Endothelial cell of umbilical vein (primary cell): ENCODE measurements at regions not wholly inside any gene's neighbourhood (a gene's known extent, or its start where the extent isn't known, plus 50 kb on each side); places are given as distances from the start of the nearest gene placed in this dataset.

Experiments
- BruUV-seq: library from RNA; stranded (reverse); fragments of 400-500 nt; replicated peaks from 2 replicates; lab custom pipeline; 2021; lab: Mats Ljungman, UMichigan
- CTCF ChIA-PET: fragments of 300-600, 350-600 bp; sonication (Branson Sonifier 250); formaldehyde crosslinking; loops from one replicate; lab custom pipeline; 2021; ENCODE audit warnings: antibody characterized with exemption, inconsistent platforms; lab: Charles Lee
- POLR2A ChIA-PET: fragments of 300-600, 350-600 bp; sonication (Branson Sonifier 250); formaldehyde crosslinking; loops from one replicate; lab custom pipeline; 2021; ENCODE audit warnings: antibody characterized with exemption, inconsistent platforms; lab: Charles Lee
- DNase-seq: peaks from one replicate; pipeline ENCODE4 v3.0.0-alpha.2; 2011; ENCODE audit warnings: low read depth, low spot score
- FAIRE-seq: peaks from 2 replicates; lab custom pipeline; 2011; peaks lifted over from hg19 to GRCh38; lab: Jason Lieb, UNC
- H2AFZ ChIP-seq: 2 replicates; pipeline ENCODE4 v1.6.0; 2012; ENCODE audit warnings: low read depth, low read length, control low read depth, inconsistent platforms
- H3K27ac ChIP-seq: 2 replicates; pipeline ENCODE4 v1.5.1; 2011; ENCODE audit warnings: low read depth, mild to moderate bottlenecking, control low read depth, low read length, moderate library complexity; ENCODE audit not compliant: insufficient read depth
- H3K27me3 ChIP-seq, 2 experiments: 2 replicates each; pipeline versions ENCODE4 v1.6.0 to v1.6.1; 2011; ENCODE audit warnings: low read length in 2 of 2, mixed read lengths in 1 of 2; ENCODE audit not compliant: control insufficient read depth in 2 of 2, insufficient read depth in 2 of 2
- H3K36me3 ChIP-seq, 2 experiments: 2 replicates in 1 of 2; 3 replicates in 1 of 2; pipeline ENCODE4 v1.5.1; 2011; ENCODE audit warnings: low read length in 2 of 2, mild to moderate bottlenecking in 1 of 2, moderate library complexity in 1 of 2; ENCODE audit not compliant: control insufficient read depth in 2 of 2, insufficient read depth in 2 of 2; ENCODE audit errors: extremely low read depth in 1 of 2
- H3K4me1 ChIP-seq: 3 replicates; pipeline ENCODE4 v1.5.1; 2011; ENCODE audit warnings: mild to moderate bottlenecking, low read length; ENCODE audit not compliant: control insufficient read depth, insufficient read depth; ENCODE audit errors: extremely low read depth
- H3K4me2 ChIP-seq: 2 replicates; pipeline ENCODE4 v1.6.1; 2011; ENCODE audit warnings: low read length, control low read depth, mixed read lengths; ENCODE audit not compliant: insufficient read depth
- H3K4me3 ChIP-seq, 3 experiments: fragments of 200-600 bp in 1 of 3; sonication (generic), shearing (Covaris generic) in 1 of 3; replicated peaks in 1 of 3; 2 replicates each; pipeline ENCODE4 v1.5.1; 2011 to 2016; ENCODE audit warnings: control low read depth in 3 of 3, low read length in 3 of 3, mild to moderate bottlenecking in 2 of 3, inconsistent platforms in 1 of 3, low read depth in 1 of 3, moderate library complexity in 1 of 3; ENCODE audit not compliant: insufficient read depth in 1 of 3
- H3K79me2 ChIP-seq: 2 replicates; pipeline ENCODE4 v1.6.0; 2012; ENCODE audit warnings: low read length, inconsistent platforms; ENCODE audit not compliant: control insufficient read depth, insufficient read depth
- H3K9ac ChIP-seq: replicated peaks from 2 replicates; pipeline ENCODE3; 2011; ENCODE audit warnings: low read length, control low read depth; ENCODE audit not compliant: insufficient read depth; ENCODE audit errors: extremely low read depth
- H3K9me1 ChIP-seq: replicated peaks from 3 replicates; pipeline ENCODE4 v1.6.0; 2011; ENCODE audit warnings: mild to moderate bottlenecking, low read length; ENCODE audit not compliant: control insufficient read depth, insufficient read depth; ENCODE audit errors: extremely low read depth
- H3K9me3 ChIP-seq: replicated peaks from 2 replicates; pipeline ENCODE4 v1.5.1; 2012; ENCODE audit warnings: low read length, inconsistent platforms; ENCODE audit not compliant: control insufficient read depth, insufficient read depth
- H4K20me1 ChIP-seq: replicated peaks from 2 replicates; pipeline ENCODE3; 2011; ENCODE audit warnings: mild to moderate bottlenecking, low read length; ENCODE audit not compliant: control insufficient read depth, insufficient read depth; ENCODE audit errors: extremely low read depth
- EZH2 ChIP-seq: IDR thresholded peaks from 2 replicates; pipeline ENCODE4 v1.6.1; 2012; ENCODE audit warnings: borderline replicate concordance, low read depth, mild to moderate bottlenecking, moderate library complexity, low read length, inconsistent platforms; ENCODE audit not compliant: severe bottlenecking
- FOS ChIP-seq: IDR thresholded peaks from 2 replicates; pipeline ENCODE4 v1.6.1; 2011; ENCODE audit warnings: mild to moderate bottlenecking, low read length, moderate library complexity, borderline replicate concordance; ENCODE audit not compliant: insufficient read depth
- GATA2 ChIP-seq: IDR thresholded peaks from 2 replicates; pipeline ENCODE4 v1.7.0; 2011; ENCODE audit warnings: low read depth, mild to moderate bottlenecking, moderate library complexity, mixed read lengths, low read length; ENCODE audit not compliant: insufficient read length, insufficient read depth
- JUN ChIP-seq: IDR thresholded peaks from 2 replicates; pipeline ENCODE4 v1.6.1; 2011; ENCODE audit warnings: borderline replicate concordance, low read depth; ENCODE audit not compliant: insufficient read length, insufficient read depth
- MAX ChIP-seq: IDR thresholded peaks from 2 replicates; pipeline ENCODE4 v1.6.1; 2011; ENCODE audit not compliant: insufficient read depth, insufficient read length
- MYC ChIP-seq: IDR thresholded peaks from one replicate; pipeline ENCODE4 v1.6.1; 2011; ENCODE audit warnings: mild to moderate bottlenecking, low read depth, low read length
- POLR2A ChIP-seq: IDR thresholded peaks from 2 replicates; pipeline ENCODE4 v1.6.1; 2012; ENCODE audit warnings: low read depth, mild to moderate bottlenecking, control low read depth, low read length
- POLR2AphosphoS5 ChIP-seq: IDR thresholded peaks from 2 replicates; pipeline ENCODE4 v1.6.1; 2012; ENCODE audit warnings: low read depth, mild to moderate bottlenecking, control low read depth, low read length, moderate library complexity; ENCODE audit not compliant: insufficient read depth
- dilution Hi-C: fragments of 300-500 bp; cut with MboI; formaldehyde crosslinking; loops from one replicate; pipeline ENCODE4 v1.15.0; 2019; ENCODE audit warnings: low sequenced_read_pairs; ENCODE audit not compliant: extremely low pct_ligation_motif_present
- intact Hi-C: fragments of 100-400 bp; cut with micrococcal nuclease; formaldehyde crosslinking; loops from one replicate; pipeline ENCODE4 v1.10.0; 2022
- TF ChIP-seq, protein P1 (sequence below), 2 donors: IDR thresholded peaks; 1 replicate in 1 of 2; 2 replicates in 1 of 2; pipeline ENCODE4 v1.5.1; 2011; ENCODE audit warnings: low read length in 2 of 2, mild to moderate bottlenecking in 2 of 2, moderate library complexity in 2 of 2, control low read depth in 1 of 2, inconsistent platforms in 1 of 2, low read depth in 1 of 2; ENCODE audit not compliant: insufficient read depth in 1 of 2; ENCODE audit errors: extremely low read depth in 1 of 2

- Histone ChIP-seq H3K9me1 (no peaks in the 10 kb centered on the region), H3K27ac (no peak overlapping the region), H3K79me2 (no peaks in the 10 kb centered on the region), H3K4me2 (no peak overlapping the region), H3K9me3 (no peaks in the 10 kb centered on the region), H3K27me3 (peaks cover 0 to 4% of the 10 kb centered on the region in 2 experiments), H2AFZ (no peak overlapping the region), H3K9ac (no peak overlapping the region), H4K20me1 (no peaks in the 10 kb centered on the region), H3K4me1 (no peaks in the 10 kb centered on the region), H3K4me3 (no peak overlapping the region), H3K36me3 (no peaks in the 10 kb centered on the region)
- FAIRE-seq (no peak), DNase-seq (no peak)
- dilution Hi-C loops: no loop called here
- intact Hi-C loops: no loop called here
- ChIA-PET POLR2A (no interaction called here), CTCF (interaction anchor here (0.6 to 1.9 kb wide), 4 partner anchors 9 to 647 kb away, joined by 3 to 5 read pairs (median 3); no protein-coding TSS in a partner anchor)
- BruUV-seq: no TSS peak
- no peak for TF ChIP-seq MYC
- no peak for TF ChIP-seq MAX
- TF ChIP-seq FOS: no peak
- TF ChIP-seq POLR2A: no peak
- TF ChIP-seq, protein P1, sequence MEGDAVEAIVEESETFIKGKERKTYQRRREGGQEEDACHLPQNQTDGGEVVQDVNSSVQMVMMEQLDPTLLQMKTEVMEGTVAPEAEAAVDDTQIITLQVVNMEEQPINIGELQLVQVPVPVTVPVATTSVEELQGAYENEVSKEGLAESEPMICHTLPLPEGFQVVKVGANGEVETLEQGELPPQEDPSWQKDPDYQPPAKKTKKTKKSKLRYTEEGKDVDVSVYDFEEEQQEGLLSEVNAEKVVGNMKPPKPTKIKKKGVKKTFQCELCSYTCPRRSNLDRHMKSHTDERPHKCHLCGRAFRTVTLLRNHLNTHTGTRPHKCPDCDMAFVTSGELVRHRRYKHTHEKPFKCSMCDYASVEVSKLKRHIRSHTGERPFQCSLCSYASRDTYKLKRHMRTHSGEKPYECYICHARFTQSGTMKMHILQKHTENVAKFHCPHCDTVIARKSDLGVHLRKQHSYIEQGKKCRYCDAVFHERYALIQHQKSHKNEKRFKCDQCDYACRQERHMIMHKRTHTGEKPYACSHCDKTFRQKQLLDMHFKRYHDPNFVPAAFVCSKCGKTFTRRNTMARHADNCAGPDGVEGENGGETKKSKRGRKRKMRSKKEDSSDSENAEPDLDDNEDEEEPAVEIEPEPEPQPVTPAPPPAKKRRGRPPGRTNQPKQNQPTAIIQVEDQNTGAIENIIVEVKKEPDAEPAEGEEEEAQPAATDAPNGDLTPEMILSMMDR (IDR thresholded peaks at IDR 0.05; ENCODE audit: extremely low read depth in 1 of 2, insufficient read depth in 1 of 2, low read depth in 1 of 2, low read length in 2 of 2): no peak
- no peak for TF ChIP-seq JUN
- TF ChIP-seq EZH2: no peak
- no peak for TF ChIP-seq POLR2AphosphoS5
- no peak for TF ChIP-seq GATA2
Observed at GRCh38 chr2:234864506-234864905, 87.3 kb upstream of the SH3BP4 start.
